ENCODE measurements at regions not wholly inside any gene's neighbourhood (a gene's known extent, or its start where the extent isn't known, plus 50 kb on each side); places are given as distances from the start of the nearest gene placed in this dataset.
A peak's percentile ranks its signal among the peaks of the same experiment; 100 is the strongest.
"Not testable (repeated sequence)": the region's sequence is repeated elsewhere in the genome, so short reads cannot be mapped to it uniquely, and the experiment has no call there.

- CTCF ChIA-PET; DNase-seq (ENCODE audit: low read depth in 1 of 2, low spot score in 1 of 2); POLR2A ChIA-PET; H3K4me3 ChIP-seq; H3K4me2 ChIP-seq; H3K4me1 ChIP-seq; H3K9me3 ChIP-seq; ATAC-seq; H3K27ac ChIP-seq: not testable (repeated sequence)
- WGBS (ENCODE audit: missing lambda C conversion rate), result 80% methylated on average over 3 of the region's 3 CpGs
- FAIRE-seq, result peak; percentile 72
Measured at GRCh38 chr17:18546514-18547398, 70.2 kb downstream of the LGALS9C start.

GRCh38 chr17:18557086-18557485, 80.5 kb downstream of the LGALS9C start:
- ATAC-seq; POLR2A ChIA-PET; H3K4me1 ChIP-seq; DNase-seq (ENCODE audit: low read depth in 1 of 2, low spot score in 1 of 2); H3K4me3 ChIP-seq; H3K27ac ChIP-seq; FAIRE-seq; H3K4me2 ChIP-seq; H3K9me3 ChIP-seq; CTCF ChIA-PET: not testable (repeated sequence)
- WGBS (ENCODE audit: missing lambda C conversion rate), result 61% methylated on average over 4 of the region's 4 CpGs

- H3K4me3 ChIP-seq; CTCF ChIA-PET; FAIRE-seq; H3K4me1 ChIP-seq; POLR2A ChIA-PET; H3K4me2 ChIP-seq; H3K27ac ChIP-seq; DNase-seq (ENCODE audit: low read depth in 1 of 2, low spot score in 1 of 2); H3K9me3 ChIP-seq: not testable (repeated sequence)
- WGBS (ENCODE audit: missing lambda C conversion rate), result 84% methylated on average over 11 of the region's 16 CpGs
- peak; percentile 25 to 72; a peak in 4 of 6 replicates for ATAC-seq
Measured at GRCh38 chr17:18563381-18564098, 80.7 kb downstream of the TBC1D28 start.

- H3K9me3 ChIP-seq, FAIRE-seq, H3K27ac ChIP-seq, CTCF ChIA-PET, H3K4me3 ChIP-seq, H3K4me2 ChIP-seq, POLR2A ChIA-PET, H3K4me1 ChIP-seq: not testable (repeated sequence)
- DNase-seq (ENCODE audit: low read depth in 1 of 2, low spot score in 1 of 2) (peak in 1 of 2 experiments; percentile 38), ATAC-seq (peak; percentile 36 to 84; a peak in 4 of 6 replicates)
- WGBS (ENCODE audit: missing lambda C conversion rate), result 19% methylated on average over 3 of the region's 3 CpGs
- peak; percentile 25 to 55; a peak in 2 of 5 replicates for TF ChIP-seq RAD21 (conservative IDR thresholded peaks at IDR 0.05 in 1 of 2, IDR thresholded peaks at IDR 0.05 in 1 of 2)
- TF ChIP-seq CTCF (IDR thresholded peaks at IDR 0.05), result peak; percentile 20; the same call in 1 of the 3 replicates
- 0 out of 3 replicates have a peak, but pooled peaks have one; percentile 19 for TF ChIP-seq SMC3 (IDR thresholded peaks at IDR 0.05)
Measured at GRCh38 chr17:18564099-18564448, 80.1 kb downstream of the TBC1D28 start.

- H3K9me3 ChIP-seq; H3K4me2 ChIP-seq; H3K27ac ChIP-seq; H3K4me1 ChIP-seq; CTCF ChIA-PET; DNase-seq (ENCODE audit: low read depth in 1 of 2, low spot score in 1 of 2); H3K4me3 ChIP-seq; ATAC-seq; POLR2A ChIA-PET; FAIRE-seq: not testable (repeated sequence)
- WGBS (ENCODE audit: missing lambda C conversion rate), result 64% methylated on average over 15 of the region's 17 CpGs
Measured at GRCh38 chr17:18568108-18568995, 75.8 kb downstream of the TBC1D28 start.

GRCh38 chr17:18569489-18569913, 74.7 kb downstream of the TBC1D28 start:
- H3K9me3 ChIP-seq; POLR2A ChIA-PET; FAIRE-seq; H3K4me3 ChIP-seq; H3K27ac ChIP-seq; DNase-seq (ENCODE audit: low read depth in 1 of 2, low spot score in 1 of 2); CTCF ChIA-PET; H3K4me1 ChIP-seq: not testable (repeated sequence)
- peak; percentile 89 to 91 for ATAC-seq
- H3K4me2 ChIP-seq, result peak overlapping the region; percentile 61
- 20% methylated on average over 6 of the region's 8 CpGs for WGBS (ENCODE audit: missing lambda C conversion rate)

GRCh38 chr17:18572536-18572935, 71.7 kb downstream of the TBC1D28 start:
- DNase-seq (ENCODE audit: low read depth in 1 of 2, low spot score in 1 of 2); H3K4me2 ChIP-seq; H3K4me3 ChIP-seq; ATAC-seq; H3K27ac ChIP-seq; H3K9me3 ChIP-seq; FAIRE-seq; H3K4me1 ChIP-seq; POLR2A ChIA-PET; CTCF ChIA-PET: not testable (repeated sequence)
- WGBS (ENCODE audit: missing lambda C conversion rate), result 92% methylated on average over 23 of the region's 23 CpGs

GRCh38 chr17:18574137-18574536, 70.1 kb downstream of the TBC1D28 start:
- H3K4me3 ChIP-seq; ATAC-seq; POLR2A ChIA-PET; DNase-seq (ENCODE audit: low read depth in 1 of 2, low spot score in 1 of 2); CTCF ChIA-PET; H3K27ac ChIP-seq; H3K9me3 ChIP-seq; FAIRE-seq; H3K4me2 ChIP-seq; H3K4me1 ChIP-seq: not testable (repeated sequence)
- 58% methylated on average over 2 of the region's 2 CpGs for WGBS (ENCODE audit: missing lambda C conversion rate)

Measured in A549 (cell line).